GM19455 (cell line): ENCODE measurements at regions not wholly inside any gene's neighbourhood (a gene's known extent, or its start where the extent isn't known, plus 50 kb on each side); places are given as distances from the start of the nearest gene placed in this dataset.

Experiments used
- ATAC-seq: cut with Tn5 transposase; IDR thresholded peaks from one replicate; pipeline ENCODE4 v1.9.1; 2021; ENCODE audit not compliant: unreplicated experiment

GRCh38 chr2:9755008-9755407 is 88.3 kb upstream of the TAF1B start:
- no peak for ATAC-seq

GRCh38 chr2:9755638-9756037 is 87.6 kb upstream of the TAF1B start:
- ATAC-seq = no peak

GRCh38 chr2:9756692-9757250 is 86.5 kb upstream of the TAF1B start:
- ATAC-seq = no peak

- no peak for ATAC-seq
These were observed 85.6 kb upstream of the TAF1B start for GRCh38 chr2:9757501-9758264.

- ATAC-seq = no peak
These were observed 84.5 kb upstream of the TAF1B start for GRCh38 chr2:9758741-9759140.

- ATAC-seq = no peak
These were observed 83.0 kb upstream of the TAF1B start for GRCh38 chr2:9760069-9760901.

GRCh38 chr2:9760902-9761228 is 82.4 kb upstream of the TAF1B start:
- ATAC-seq = no peak

- no peak for ATAC-seq
These were observed 81.7 kb upstream of the TAF1B start for GRCh38 chr2:9761577-9761976.

GRCh38 chr2:9762164-9762563 is 81.1 kb upstream of the TAF1B start:
- no peak for ATAC-seq

GRCh38 chr2:9762941-9763340 is 80.3 kb upstream of the TAF1B start:
- no peak for ATAC-seq

GRCh38 chr2:9763356-9764152 is 79.7 kb upstream of the TAF1B start:
- no peak for ATAC-seq

- ATAC-seq = no peak
These were observed 79.0 kb upstream of the TAF1B start for GRCh38 chr2:9764153-9764778.

- no peak for ATAC-seq
These were observed 77.4 kb upstream of the TAF1B start for GRCh38 chr2:9765611-9766531.

GRCh38 chr2:9767656-9768281 is 75.5 kb upstream of the TAF1B start:
- no peak for ATAC-seq

- no peak for ATAC-seq
These were observed 74.9 kb upstream of the TAF1B start for GRCh38 chr2:9768388-9768787.

GRCh38 chr2:9769171-9770005 is 73.9 kb upstream of the TAF1B start:
- ATAC-seq = no peak

GRCh38 chr2:9770006-9770307 is 73.3 kb upstream of the TAF1B start:
- no peak for ATAC-seq

GRCh38 chr2:9770308-9771100 is 72.8 kb upstream of the TAF1B start:
- ATAC-seq = no peak
